22Rv1 (cell line): ENCODE measurements at regions not wholly inside any gene's neighbourhood (a gene's known extent, or its start where the extent isn't known, plus 50 kb on each side); places are given as distances from the start of the nearest gene placed in this dataset.

Experiments used
- CTCF ChIP-seq: fragments of 450-650 bp; IDR thresholded peaks from 2 replicates; pipeline ENCODE4 v1.5.1; 2017; ENCODE audit warnings: mild to moderate bottlenecking
- ZFX ChIP-seq: fragments of 450-650 bp; IDR thresholded peaks from 2 replicates; pipeline ENCODE4 v1.6.1; 2017; ENCODE audit warnings: antibody characterized with exemption, borderline replicate concordance

DNA sequence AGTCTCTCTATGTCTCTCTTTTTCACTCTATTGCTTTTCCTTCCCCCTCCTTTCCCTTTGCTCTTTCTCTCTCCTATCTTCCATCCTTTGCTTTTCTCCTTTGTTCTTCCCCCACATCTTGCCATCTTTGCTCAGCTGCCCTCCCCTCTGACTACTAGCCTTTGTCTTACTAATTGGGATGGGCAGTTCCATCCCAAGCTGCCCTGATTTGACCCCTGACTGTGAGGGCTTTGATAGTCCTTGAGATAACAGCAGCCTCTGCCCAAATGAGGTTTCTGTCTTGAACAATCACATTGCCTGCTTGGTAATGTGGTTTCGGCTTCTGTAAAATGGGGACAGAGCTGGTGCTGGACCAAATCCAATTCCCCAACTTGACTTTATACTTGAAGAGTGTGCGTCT, 327.7 kb downstream of the DHX35 start:
- TF ChIP-seq CTCF (no peak), ZFX (no peak)
